ENCODE measurements at regions not wholly inside any gene's neighbourhood (a gene's known extent, or its start where the extent isn't known, plus 50 kb on each side); places are given as distances from the start of the nearest gene placed in this dataset.
"Not testable (repeated sequence)": the region's sequence is repeated elsewhere in the genome, so short reads cannot be mapped to it uniquely, and the experiment has no call there.

- no peak for DNase-seq (ENCODE audit: low spot score)
These were observed 772.5 kb downstream of the TBC1D22A start for GRCh38 chr22:47534804-47535410.

- DNase-seq (ENCODE audit: low spot score), result no peak
These were observed 771.7 kb downstream of the TBC1D22A start for GRCh38 chr22:47533961-47534803.

- no peak for DNase-seq (ENCODE audit: low spot score)
These were observed 754.6 kb downstream of the TBC1D22A start for GRCh38 chr22:47517062-47517461.

GRCh38 chr22:47515384-47516125, 753.1 kb downstream of the TBC1D22A start:
- no peak for DNase-seq (ENCODE audit: low spot score)

- no peak for DNase-seq (ENCODE audit: low spot score)
These were observed 750.2 kb downstream of the TBC1D22A start for GRCh38 chr22:47512617-47513016.

GRCh38 chr22:47504962-47505361, 742.5 kb downstream of the TBC1D22A start:
- no peak for DNase-seq (ENCODE audit: low spot score)

GRCh38 chr22:47498969-47499495, 736.6 kb downstream of the TBC1D22A start:
- no peak for DNase-seq (ENCODE audit: low spot score)

GRCh38 chr22:47497666-47498065, 735.2 kb downstream of the TBC1D22A start:
- DNase-seq (ENCODE audit: low spot score), result no peak

- no peak for DNase-seq (ENCODE audit: low spot score)
These were observed 732.7 kb downstream of the TBC1D22A start for GRCh38 chr22:47495110-47495509.

GRCh38 chr22:47488131-47488530, 725.7 kb downstream of the TBC1D22A start:
- not testable (repeated sequence) for DNase-seq (ENCODE audit: low spot score)

- no peak for DNase-seq (ENCODE audit: low spot score)
These were observed 724.3 kb downstream of the TBC1D22A start for GRCh38 chr22:47486569-47487312.

GRCh38 chr22:47484960-47485569, 722.6 kb downstream of the TBC1D22A start:
- no peak for DNase-seq (ENCODE audit: low spot score)

- DNase-seq (ENCODE audit: low spot score), result no peak
These were observed 713.8 kb downstream of the TBC1D22A start for GRCh38 chr22:47476231-47476630.

- no peak for DNase-seq (ENCODE audit: low spot score)
These were observed 712.4 kb downstream of the TBC1D22A start for GRCh38 chr22:47474895-47475294.

GRCh38 chr22:47474464-47474863, 712.0 kb downstream of the TBC1D22A start:
- DNase-seq (ENCODE audit: low spot score), result no peak

GRCh38 chr22:47472636-47473035, 710.2 kb downstream of the TBC1D22A start:
- DNase-seq (ENCODE audit: low spot score), result no peak

- no peak for DNase-seq (ENCODE audit: low spot score)
These were observed 709.0 kb downstream of the TBC1D22A start for GRCh38 chr22:47471406-47471805.

GRCh38 chr22:47465809-47466208, 703.4 kb downstream of the TBC1D22A start:
- no peak for DNase-seq (ENCODE audit: low spot score)

GRCh38 chr22:47465222-47465621, 702.8 kb downstream of the TBC1D22A start:
- no peak for DNase-seq (ENCODE audit: low spot score)

GRCh38 chr22:47463220-47463619, 700.8 kb downstream of the TBC1D22A start:
- DNase-seq (ENCODE audit: low spot score), result no peak

- no peak for DNase-seq (ENCODE audit: low spot score)
These were observed 698.4 kb downstream of the TBC1D22A start for GRCh38 chr22:47460861-47461260.

Data from H4 (cell line).